Loucy (cell line): ENCODE measurements at regions not wholly inside any gene's neighbourhood (a gene's known extent, or its start where the extent isn't known, plus 50 kb on each side); places are given as distances from the start of the nearest gene placed in this dataset.

ENCODE experiments used
- EZH2phosphoT487 ChIP-seq: fragments of 200-600 bp; IDR thresholded peaks from 2 replicates; pipeline ENCODE4 v1.6.1; 2018; ENCODE audit warnings: antibody characterized with exemption, mild to moderate bottlenecking, moderate library complexity, borderline replicate concordance
- TF ChIP-seq, protein P1 (sequence below): fragments of 200-600 bp; sonication (generic); conservative IDR thresholded peaks from 2 replicates; pipeline ENCODE4 v1.5.1; 2014; ENCODE audit warnings: mild to moderate bottlenecking, antibody characterized with exemption, low read length

DNA sequence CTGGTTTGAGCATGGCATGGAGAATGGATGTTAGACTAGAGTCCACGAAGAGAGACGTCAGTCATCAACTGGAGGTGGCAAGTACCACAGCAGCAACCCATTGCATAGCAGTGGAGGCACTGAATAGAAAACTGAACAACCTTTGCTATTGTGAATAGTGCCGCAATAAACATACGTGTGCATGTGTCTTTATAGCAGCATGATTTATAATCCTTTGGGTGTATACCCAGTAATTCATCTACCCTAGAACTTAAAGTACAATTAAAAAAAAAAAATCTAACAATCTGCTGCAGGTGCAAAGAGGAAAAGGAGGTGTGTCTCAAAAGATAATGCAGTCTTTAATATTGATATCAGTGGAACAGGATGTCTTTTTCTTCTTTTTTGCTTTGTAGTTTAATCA lies 443.4 kb upstream of the ISX start:
- TF ChIP-seq, protein P1, sequence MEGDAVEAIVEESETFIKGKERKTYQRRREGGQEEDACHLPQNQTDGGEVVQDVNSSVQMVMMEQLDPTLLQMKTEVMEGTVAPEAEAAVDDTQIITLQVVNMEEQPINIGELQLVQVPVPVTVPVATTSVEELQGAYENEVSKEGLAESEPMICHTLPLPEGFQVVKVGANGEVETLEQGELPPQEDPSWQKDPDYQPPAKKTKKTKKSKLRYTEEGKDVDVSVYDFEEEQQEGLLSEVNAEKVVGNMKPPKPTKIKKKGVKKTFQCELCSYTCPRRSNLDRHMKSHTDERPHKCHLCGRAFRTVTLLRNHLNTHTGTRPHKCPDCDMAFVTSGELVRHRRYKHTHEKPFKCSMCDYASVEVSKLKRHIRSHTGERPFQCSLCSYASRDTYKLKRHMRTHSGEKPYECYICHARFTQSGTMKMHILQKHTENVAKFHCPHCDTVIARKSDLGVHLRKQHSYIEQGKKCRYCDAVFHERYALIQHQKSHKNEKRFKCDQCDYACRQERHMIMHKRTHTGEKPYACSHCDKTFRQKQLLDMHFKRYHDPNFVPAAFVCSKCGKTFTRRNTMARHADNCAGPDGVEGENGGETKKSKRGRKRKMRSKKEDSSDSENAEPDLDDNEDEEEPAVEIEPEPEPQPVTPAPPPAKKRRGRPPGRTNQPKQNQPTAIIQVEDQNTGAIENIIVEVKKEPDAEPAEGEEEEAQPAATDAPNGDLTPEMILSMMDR = no peak
- TF ChIP-seq EZH2phosphoT487 = no peak
